IMR-90 (cell line): ENCODE measurements at regions not wholly inside any gene's neighbourhood (a gene's known extent, or its start where the extent isn't known, plus 50 kb on each side); places are given as distances from the start of the nearest gene placed in this dataset.

Experiments used
- ATAC-seq: fragments of 200-7000 bp; cut with Tn5 transposase; 2 replicates; pipeline ENCODE4 v1.9.1; 2020; ENCODE audit warnings: low read depth, mild to moderate bottlenecking, moderate library complexity
- BruUV-seq: library from RNA; stranded (reverse); fragments of 400-500 nt; replicated peaks from 2 replicates; lab custom pipeline; 2021; lab: Mats Ljungman, UMichigan
- CTCF ChIA-PET: fragments of 300-600 bp; formaldehyde crosslinking; extraction: SDS; loops from one replicate; lab custom pipeline; 2021; ENCODE audit warnings: antibody characterized with exemption; lab: Yijun Ruan, JAX
- POLR2A ChIA-PET: fragments of 300-600 bp; sonication (Branson Sonifier 250); formaldehyde crosslinking; loops from one replicate; lab custom pipeline; 2022; ENCODE audit warnings: antibody characterized with exemption; ENCODE audit not compliant: unreplicated experiment; lab: Charles Lee
- DNase-seq: peaks from one replicate; pipeline ENCODE4 v3.0.0; 2013
- H2AFZ ChIP-seq: replicated peaks from 2 replicates; pipeline ENCODE3; 2013; ENCODE audit warnings: low read length, mild to moderate bottlenecking; ENCODE audit not compliant: poor library complexity
- H2AK5ac ChIP-seq: 2 replicates; pipeline ENCODE4 v1.6.1; 2013; ENCODE audit warnings: low read depth, low read length, inconsistent platforms
- H2AK9ac ChIP-seq: replicated peaks from 2 replicates; pipeline ENCODE3; 2013; ENCODE audit warnings: mild to moderate bottlenecking, low read depth, low read length, moderate library complexity; ENCODE audit not compliant: poor library complexity
- H2BK120ac ChIP-seq: 2 replicates; pipeline ENCODE4 v1.6.1; 2013; ENCODE audit warnings: low read depth, low read length, inconsistent platforms
- H2BK15ac ChIP-seq: 3 replicates; pipeline ENCODE4 v1.6.1; 2013; ENCODE audit warnings: low read depth, low read length, inconsistent platforms
- H2BK20ac ChIP-seq: 2 replicates; pipeline ENCODE4 v1.6.1; 2013; ENCODE audit warnings: low read depth, mild to moderate bottlenecking, inconsistent platforms, low read length, moderate library complexity
- H2BK5ac ChIP-seq: 2 replicates; pipeline ENCODE4 v1.6.1; 2013; ENCODE audit warnings: mild to moderate bottlenecking, low read depth, low read length, inconsistent platforms; ENCODE audit not compliant: poor library complexity, severe bottlenecking
- H3K14ac ChIP-seq: replicated peaks from 2 replicates; pipeline ENCODE4 v1.6.1; 2013; ENCODE audit warnings: low read depth, low read length, inconsistent platforms
- H3K18ac ChIP-seq: 2 replicates; pipeline ENCODE4 v1.6.1; 2013; ENCODE audit warnings: low read depth, low read length, control low read depth
- H3K23ac ChIP-seq: 2 replicates; pipeline ENCODE4 v1.6.1; 2013; ENCODE audit warnings: low read depth, low read length, inconsistent platforms
- H3K27ac ChIP-seq: 2 replicates; pipeline ENCODE4 v1.5.1; 2013; ENCODE audit warnings: mild to moderate bottlenecking, control low read depth, low read length; ENCODE audit not compliant: insufficient read depth
- H3K27me3 ChIP-seq: 2 replicates; pipeline ENCODE4 v1.6.1; 2013; ENCODE audit warnings: low read length; ENCODE audit not compliant: control insufficient read depth, insufficient read depth
- H3K36me3 ChIP-seq: 2 replicates; pipeline ENCODE4 v1.6.1; 2013; ENCODE audit warnings: low read length, mixed read lengths; ENCODE audit not compliant: control insufficient read depth, insufficient read depth
- H3K4ac ChIP-seq: 2 replicates; pipeline ENCODE4 v1.6.1; 2013; ENCODE audit warnings: low read depth, low read length, inconsistent platforms
- H3K4me1 ChIP-seq: 2 replicates; pipeline ENCODE4 v1.6.1; 2013; ENCODE audit warnings: low read length, mixed read lengths; ENCODE audit not compliant: control insufficient read depth, insufficient read depth
- H3K4me2 ChIP-seq: 2 replicates; pipeline ENCODE4 v1.6.1; 2013; ENCODE audit warnings: low read depth, mild to moderate bottlenecking, control low read depth, low read length, moderate library complexity
- H3K4me3 ChIP-seq: 2 replicates; pipeline ENCODE4 v1.5.1; 2013; ENCODE audit warnings: low read depth, mild to moderate bottlenecking, control low read depth, low read length, moderate library complexity; ENCODE audit not compliant: insufficient read depth
- H3K56ac ChIP-seq: 2 replicates; pipeline ENCODE4 v1.6.1; 2013; ENCODE audit warnings: low read length, inconsistent platforms; ENCODE audit not compliant: insufficient read depth; ENCODE audit errors: extremely low read depth
- H3K79me1 ChIP-seq, 2 experiments: 2 replicates each; pipeline ENCODE4 v1.6.1; 2013; ENCODE audit warnings: low read length in 2 of 2, inconsistent platforms in 1 of 2, low read depth in 1 of 2
- H3K9ac ChIP-seq: 2 replicates; pipeline ENCODE4 v1.6.1; 2013; ENCODE audit warnings: low read depth, low read length, control low read depth
- H3K9me1 ChIP-seq: 2 replicates; pipeline ENCODE4 v1.6.1; 2013; ENCODE audit warnings: low read length, inconsistent platforms; ENCODE audit not compliant: insufficient read depth
- H3K9me3 ChIP-seq: 2 replicates; pipeline ENCODE4 v1.6.1; 2013; ENCODE audit warnings: low read length; ENCODE audit not compliant: control insufficient read depth, insufficient read depth
- H4K20me1 ChIP-seq: 2 replicates; pipeline ENCODE4 v1.6.1; 2013; ENCODE audit warnings: low read length, inconsistent platforms; ENCODE audit not compliant: insufficient read depth
- H4K5ac ChIP-seq: 2 replicates; pipeline ENCODE4 v1.6.1; 2013; ENCODE audit warnings: mild to moderate bottlenecking, low read depth, low read length, control low read depth
- H4K8ac ChIP-seq, 2 experiments: 2 replicates each; pipeline ENCODE4 v1.6.1; 2013; ENCODE audit warnings: low read depth in 2 of 2, low read length in 2 of 2, control low read depth in 1 of 2, inconsistent platforms in 1 of 2
- H4K91ac ChIP-seq: 2 replicates; pipeline ENCODE4 v1.6.1; 2013; ENCODE audit warnings: low read depth, low read length, inconsistent platforms; ENCODE audit not compliant: insufficient read depth
- BHLHE40 ChIP-seq: fragments of 150-350 bp; IDR thresholded peaks from 2 replicates; pipeline ENCODE4 v1.6.1; 2016; ENCODE audit warnings: mild to moderate bottlenecking, low read depth, low read length
- CEBPB ChIP-seq: IDR thresholded peaks from 2 replicates; pipeline ENCODE4 v1.6.1; 2012; ENCODE audit warnings: low read depth, low read length, improper control_type of control experiment
- CHD1 ChIP-seq: IDR thresholded peaks from 2 replicates; pipeline ENCODE4 v1.6.1; 2012; ENCODE audit warnings: low read depth, low read length, improper control_type of control experiment
- MXI1 ChIP-seq: IDR thresholded peaks from 2 replicates; pipeline ENCODE4 v1.6.1; 2012; ENCODE audit warnings: low read depth, mild to moderate bottlenecking, low read length, moderate library complexity, borderline replicate concordance
- NFE2L2 ChIP-seq: fragments of 150-350 bp; IDR thresholded peaks from 2 replicates; pipeline ENCODE4 v1.6.1; 2016; ENCODE audit warnings: low read depth, mild to moderate bottlenecking, low read length
- POLR2A ChIP-seq: IDR thresholded peaks from 2 replicates; pipeline ENCODE4 v1.6.1; 2012; ENCODE audit warnings: mild to moderate bottlenecking, low read depth, low read length
- RFX5 ChIP-seq: IDR thresholded peaks from 2 replicates; pipeline ENCODE4 v1.8.0; 2012; ENCODE audit warnings: low read depth, mild to moderate bottlenecking, low read length, moderate library complexity
- WGBS, 2 experiments: methylation state at CpG; one replicate each; pipeline versions ENCODE4 v1.1.5 to v1.1.7; 2013; ENCODE audit warnings: missing lambda C conversion rate in 2 of 2; ENCODE audit not compliant: insufficient read length in 1 of 2; ENCODE audit errors: extremely low coverage in 2 of 2; 5-methylcytosine and 5-hydroxymethylcytosine counted together
- dilution Hi-C: fragments of 300-500 bp; cut with HindIII; formaldehyde crosslinking; loops from one replicate; pipeline ENCODE4 v1.14.3; 2018; ENCODE audit warnings: low sequenced_read_pairs; ENCODE audit not compliant: unreplicated experiment
- in situ Hi-C: fragments of 300-500 bp; cut with MboI; formaldehyde crosslinking; loops from 3 replicates; pipeline ENCODE4 v1.14.3; 2019; ENCODE audit warnings: low sequenced_read_pairs, inconsistent platforms, mixed read lengths
- intact Hi-C: fragments of 100-400 bp; cut with micrococcal nuclease; formaldehyde crosslinking; loops from 2 replicates; pipeline ENCODE4 v1.10.0; 2022
- TF ChIP-seq, protein P1 (sequence below): fragments of 150-350 bp; IDR thresholded peaks from 2 replicates; pipeline ENCODE4 v1.6.1; 2016; ENCODE audit warnings: low read depth, mild to moderate bottlenecking, low read length, moderate library complexity, borderline replicate concordance

DNA sequence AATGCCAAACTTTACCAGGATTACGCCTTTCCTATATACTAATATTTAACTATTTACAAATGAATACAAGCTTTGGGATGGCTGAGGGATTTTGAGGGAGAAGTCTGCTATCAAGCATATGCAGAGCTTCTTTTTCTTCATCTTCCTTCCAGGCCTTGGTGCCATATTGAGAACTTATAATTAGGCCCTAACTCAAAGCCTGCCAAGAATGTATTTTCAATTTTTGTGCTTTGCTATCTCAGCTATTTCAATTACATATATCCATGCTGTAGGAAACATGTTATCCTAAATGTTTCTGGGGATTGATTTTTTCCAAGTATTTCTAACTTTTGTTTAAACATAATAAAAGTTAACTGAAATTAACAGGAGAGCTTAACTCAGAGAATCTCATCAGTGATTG, 425.0 kb upstream of the GRM7 start:
- DNase-seq: no peak
- H3K4me2 ChIP-seq: no peak overlapping the region
- ChIA-PET CTCF (no interaction called here), POLR2A (no interaction called here)
- no peak overlapping the region for H3K4me3 ChIP-seq
- no peak overlapping the region for H2BK120ac ChIP-seq
- no peaks in the 10 kb centered on the region for H3K36me3 ChIP-seq
- dilution Hi-C loops (no loop called here), in situ Hi-C loops (no loop called here), intact Hi-C loops (no loop called here)
- H3K23ac ChIP-seq: no peak overlapping the region
- H2BK20ac ChIP-seq: no peak overlapping the region
- no peaks in the 10 kb centered on the region for H3K27me3 ChIP-seq
- H3K4me1 ChIP-seq: no peaks in the 10 kb centered on the region
- H3K14ac ChIP-seq: no peak overlapping the region
- no peak overlapping the region for H2BK5ac ChIP-seq
- H3K79me1 ChIP-seq: no peaks in the 10 kb centered on the region
- no peak overlapping the region for H4K5ac ChIP-seq
- ATAC-seq: no peak
- H3K4ac ChIP-seq: no peak overlapping the region
- TF ChIP-seq MXI1: no peak
- TF ChIP-seq RFX5: no peak
- no peak for TF ChIP-seq CHD1
- no peak for TF ChIP-seq CEBPB
- no peak for TF ChIP-seq NFE2L2
- no peak for TF ChIP-seq POLR2A
- TF ChIP-seq, protein P1, sequence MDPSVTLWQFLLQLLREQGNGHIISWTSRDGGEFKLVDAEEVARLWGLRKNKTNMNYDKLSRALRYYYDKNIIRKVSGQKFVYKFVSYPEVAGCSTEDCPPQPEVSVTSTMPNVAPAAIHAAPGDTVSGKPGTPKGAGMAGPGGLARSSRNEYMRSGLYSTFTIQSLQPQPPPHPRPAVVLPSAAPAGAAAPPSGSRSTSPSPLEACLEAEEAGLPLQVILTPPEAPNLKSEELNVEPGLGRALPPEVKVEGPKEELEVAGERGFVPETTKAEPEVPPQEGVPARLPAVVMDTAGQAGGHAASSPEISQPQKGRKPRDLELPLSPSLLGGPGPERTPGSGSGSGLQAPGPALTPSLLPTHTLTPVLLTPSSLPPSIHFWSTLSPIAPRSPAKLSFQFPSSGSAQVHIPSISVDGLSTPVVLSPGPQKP: no peak
- no peak for TF ChIP-seq BHLHE40
- H2BK15ac ChIP-seq: no peak overlapping the region
- H3K9me1 ChIP-seq: no peaks in the 10 kb centered on the region
- no peak overlapping the region for H2AK9ac ChIP-seq
- H3K27ac ChIP-seq: no peak overlapping the region
- H4K91ac ChIP-seq: no peak overlapping the region
- no peak overlapping the region for H3K9ac ChIP-seq
- H3K18ac ChIP-seq: no peak overlapping the region
- H3K9me3 ChIP-seq: peaks cover 4% of the 10 kb centered on the region; the same call in 1 of the 2 replicates
- BruUV-seq: no TSS peak
- WGBS, 2 experiments: no CpG with 5 or more reads among the region's 1 CpG
- H4K20me1 ChIP-seq: no peaks in the 10 kb centered on the region
- no peak overlapping the region for H2AFZ ChIP-seq
- H3K56ac ChIP-seq: no peak overlapping the region
- H2AK5ac ChIP-seq: no peak overlapping the region
- no peak overlapping the region for H4K8ac ChIP-seq
